ENCODE measurements at regions not wholly inside any gene's neighbourhood (a gene's known extent, or its start where the extent isn't known, plus 50 kb on each side); places are given as distances from the start of the nearest gene placed in this dataset.

DNA sequence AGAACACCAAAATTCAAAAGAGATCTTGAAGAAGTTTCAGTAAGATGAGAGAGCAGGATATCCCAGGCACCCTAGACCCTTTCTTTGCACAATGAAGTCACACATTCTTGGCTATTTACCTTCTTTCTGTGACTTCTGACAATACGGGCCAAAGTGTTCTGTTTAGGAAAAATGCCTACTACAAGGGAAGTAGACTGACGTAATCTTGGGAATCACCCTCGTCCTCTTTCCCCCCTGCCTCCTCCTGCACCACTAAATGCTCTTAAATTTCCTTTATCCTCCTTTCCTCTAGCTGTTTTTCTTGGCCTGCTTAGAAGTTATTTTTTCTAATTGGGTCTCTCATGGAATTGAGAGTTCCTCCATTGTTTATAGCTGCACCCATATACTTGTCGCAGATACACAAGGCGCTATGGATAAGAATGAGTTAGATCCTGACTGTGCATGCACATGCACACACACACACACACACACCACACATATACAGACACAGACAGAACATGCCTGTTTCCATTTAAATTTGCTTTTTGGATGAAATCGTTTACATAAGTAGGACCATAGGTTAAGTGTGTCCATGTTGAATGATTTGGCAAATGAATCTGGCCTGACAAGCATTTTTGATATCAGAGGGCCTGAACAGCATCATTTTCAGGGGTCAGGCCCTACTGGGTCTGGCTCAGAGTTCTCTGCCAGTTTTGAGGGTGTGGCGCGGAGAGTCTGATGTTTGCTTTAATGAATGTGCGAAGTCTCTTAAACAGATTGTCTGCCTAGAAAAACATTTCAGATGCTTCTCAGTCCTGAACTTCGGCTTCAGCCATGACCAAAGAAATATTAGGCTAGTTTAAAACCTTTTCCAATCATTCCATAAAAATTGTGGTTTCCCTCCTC, 131.9 kb upstream of the NT5C1B start:
- no peak for TF ChIP-seq POLR2A (IDR thresholded peaks at IDR 0.05)
- TF ChIP-seq, protein P1, sequence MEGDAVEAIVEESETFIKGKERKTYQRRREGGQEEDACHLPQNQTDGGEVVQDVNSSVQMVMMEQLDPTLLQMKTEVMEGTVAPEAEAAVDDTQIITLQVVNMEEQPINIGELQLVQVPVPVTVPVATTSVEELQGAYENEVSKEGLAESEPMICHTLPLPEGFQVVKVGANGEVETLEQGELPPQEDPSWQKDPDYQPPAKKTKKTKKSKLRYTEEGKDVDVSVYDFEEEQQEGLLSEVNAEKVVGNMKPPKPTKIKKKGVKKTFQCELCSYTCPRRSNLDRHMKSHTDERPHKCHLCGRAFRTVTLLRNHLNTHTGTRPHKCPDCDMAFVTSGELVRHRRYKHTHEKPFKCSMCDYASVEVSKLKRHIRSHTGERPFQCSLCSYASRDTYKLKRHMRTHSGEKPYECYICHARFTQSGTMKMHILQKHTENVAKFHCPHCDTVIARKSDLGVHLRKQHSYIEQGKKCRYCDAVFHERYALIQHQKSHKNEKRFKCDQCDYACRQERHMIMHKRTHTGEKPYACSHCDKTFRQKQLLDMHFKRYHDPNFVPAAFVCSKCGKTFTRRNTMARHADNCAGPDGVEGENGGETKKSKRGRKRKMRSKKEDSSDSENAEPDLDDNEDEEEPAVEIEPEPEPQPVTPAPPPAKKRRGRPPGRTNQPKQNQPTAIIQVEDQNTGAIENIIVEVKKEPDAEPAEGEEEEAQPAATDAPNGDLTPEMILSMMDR (IDR thresholded peaks at IDR 0.05), result no peak
- H3K4me1 ChIP-seq, result no peaks in the 10 kb centered on the region
- no peaks in the 10 kb centered on the region for H3K36me3 ChIP-seq
- intact Hi-C loops (cut with DNase I; ENCODE audit: low total_unique reads), result no loop called here
- no peak overlapping the region for H3K27ac ChIP-seq
- H3K27me3 ChIP-seq, result no peaks in the 10 kb centered on the region
- no peak overlapping the region for H3K4me3 ChIP-seq
- DNase-seq, result no peak
- no peaks in the 10 kb centered on the region for H3K9me3 ChIP-seq

DNA sequence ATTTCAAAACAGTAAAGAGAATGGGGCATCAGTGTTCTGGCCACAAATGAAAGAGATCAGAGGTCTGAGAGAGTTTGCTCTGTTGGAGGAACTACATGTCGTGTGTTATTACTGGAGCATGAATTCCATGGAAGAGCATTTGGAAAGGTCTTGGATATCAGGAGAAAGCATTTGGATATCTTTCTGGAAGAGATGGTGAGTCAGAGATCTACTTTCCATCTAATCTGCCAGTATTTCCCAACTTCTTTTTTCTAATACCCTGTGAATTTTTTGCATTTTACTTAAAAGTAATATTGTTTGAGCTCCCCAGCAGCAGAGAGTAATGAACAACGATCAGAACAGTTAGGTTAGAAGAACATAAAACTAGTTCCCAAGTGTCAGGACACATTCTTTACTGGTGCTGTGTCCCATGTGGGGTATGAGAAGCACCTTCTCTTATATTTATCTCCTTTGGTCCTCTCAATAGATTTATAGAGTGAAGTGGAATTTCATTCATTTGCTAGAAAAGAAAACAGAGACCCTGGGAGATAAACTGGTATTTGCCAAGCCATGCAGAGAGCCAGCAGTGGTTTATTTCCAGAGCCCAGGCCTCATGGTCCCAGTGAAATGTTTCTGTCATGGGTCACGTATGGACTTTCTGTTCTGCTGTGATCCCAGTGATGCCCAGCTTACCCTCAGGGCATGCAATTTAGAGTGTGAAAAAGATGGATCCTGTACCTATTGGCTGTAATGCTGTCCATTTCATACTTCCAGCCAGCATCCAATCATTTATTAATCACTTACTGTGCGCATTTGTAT, 130.8 kb upstream of the NT5C1B start:
- TF ChIP-seq POLR2A (IDR thresholded peaks at IDR 0.05), result no peak
- TF ChIP-seq, protein P1 (IDR thresholded peaks at IDR 0.05), result no peak
- Histone ChIP-seq H3K27me3 (no peaks in the 10 kb centered on the region), H3K9me3 (no peaks in the 10 kb centered on the region), H3K4me1 (no peaks in the 10 kb centered on the region), H3K4me3 (no peak overlapping the region), H3K27ac (no peak overlapping the region), H3K36me3 (no peaks in the 10 kb centered on the region)
- DNase-seq, result no peak
- intact Hi-C loops (cut with DNase I; ENCODE audit: low total_unique reads), result no loop called here

DNA sequence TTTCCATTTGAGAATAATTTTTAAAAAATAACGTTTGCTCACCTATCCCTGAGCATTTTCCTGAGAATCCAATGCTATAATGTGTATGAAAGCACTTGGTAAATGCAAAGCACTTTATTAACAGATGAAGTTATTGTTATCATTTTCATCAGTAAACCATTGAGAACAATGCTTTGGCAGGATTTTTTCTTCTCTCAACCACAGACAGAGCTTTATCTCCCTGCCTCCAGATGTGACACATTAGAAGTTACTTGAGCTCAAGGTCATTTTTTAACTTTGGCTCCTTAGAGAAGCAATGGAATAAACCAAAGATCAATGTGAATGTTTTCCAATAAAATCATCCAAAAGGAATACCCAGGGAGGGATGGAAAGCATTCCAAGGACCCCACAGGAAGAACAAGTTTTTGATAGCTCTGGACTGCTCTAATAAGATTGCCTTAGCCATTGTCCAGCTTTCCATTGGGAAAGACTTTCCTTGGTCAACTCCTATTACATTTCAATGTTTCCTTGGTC, 118.9 kb upstream of the NT5C1B start:
- Histone ChIP-seq H3K27me3 (no peaks in the 10 kb centered on the region), H3K9me3 (no peaks in the 10 kb centered on the region), H3K4me3 (no peak overlapping the region), H3K36me3 (no peaks in the 10 kb centered on the region), H3K4me1 (no peaks in the 10 kb centered on the region), H3K27ac (no peak overlapping the region)
- no peak for DNase-seq
- intact Hi-C loops (cut with DNase I; ENCODE audit: low total_unique reads), result no loop called here
- no peak for TF ChIP-seq POLR2A (IDR thresholded peaks at IDR 0.05)
- TF ChIP-seq, protein P1 (IDR thresholded peaks at IDR 0.05), result no peak

DNA sequence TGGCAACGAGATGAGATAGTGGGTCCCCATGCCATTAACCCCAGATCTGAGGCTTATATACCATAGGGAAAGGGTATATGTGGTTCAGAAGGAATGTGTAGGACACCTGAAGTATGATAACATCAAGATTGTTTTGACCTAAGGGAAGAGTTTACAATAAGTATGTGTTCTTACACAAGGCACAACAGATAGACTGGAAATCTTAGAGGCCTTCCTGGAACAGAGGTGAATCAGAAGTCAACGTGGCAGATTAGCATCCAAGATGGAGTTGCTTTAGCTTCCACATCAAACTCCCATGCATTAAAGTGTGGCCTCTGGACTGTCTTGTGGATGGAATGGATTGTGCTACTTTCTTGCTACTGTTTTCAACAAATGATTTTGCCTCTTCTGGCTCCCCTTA, 116.6 kb upstream of the NT5C1B start:
- Histone ChIP-seq H3K4me3 (no peak overlapping the region), H3K27ac (no peak overlapping the region), H3K36me3 (no peaks in the 10 kb centered on the region), H3K4me1 (no peaks in the 10 kb centered on the region), H3K9me3 (no peaks in the 10 kb centered on the region), H3K27me3 (no peaks in the 10 kb centered on the region)
- intact Hi-C loops (cut with DNase I; ENCODE audit: low total_unique reads), result no loop called here
- no peak for DNase-seq
- TF ChIP-seq POLR2A (IDR thresholded peaks at IDR 0.05), result no peak
- TF ChIP-seq, protein P1 (IDR thresholded peaks at IDR 0.05), result no peak

DNA sequence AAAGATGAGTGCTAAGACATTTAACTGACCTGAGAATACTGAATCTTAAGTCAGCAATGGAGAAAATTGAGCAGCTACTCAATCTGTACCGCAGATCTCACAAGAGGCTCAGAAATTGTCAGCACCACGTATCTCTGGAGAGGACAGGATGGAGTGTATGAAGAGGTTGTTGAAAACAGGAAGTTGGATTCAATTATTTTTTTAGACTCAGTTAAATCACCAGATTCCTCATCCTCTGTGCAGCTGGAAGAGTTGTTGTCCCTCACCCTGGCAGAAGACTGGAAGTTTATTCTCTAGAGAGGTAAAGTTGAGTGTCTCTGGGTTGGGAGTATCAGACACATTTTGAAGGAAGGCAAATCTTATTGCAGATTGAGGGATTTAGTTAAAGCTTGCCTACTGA, 114.9 kb upstream of the NT5C1B start:
- no peak for TF ChIP-seq POLR2A (IDR thresholded peaks at IDR 0.05)
- TF ChIP-seq, protein P1 (IDR thresholded peaks at IDR 0.05), result no peak
- H3K36me3 ChIP-seq, result no peaks in the 10 kb centered on the region
- H3K27ac ChIP-seq, result no peak overlapping the region
- intact Hi-C loops (cut with DNase I; ENCODE audit: low total_unique reads), result no loop called here
- no peaks in the 10 kb centered on the region for H3K9me3 ChIP-seq
- H3K4me3 ChIP-seq, result no peak overlapping the region
- no peaks in the 10 kb centered on the region for H3K27me3 ChIP-seq
- DNase-seq, result no peak
- H3K4me1 ChIP-seq, result no peaks in the 10 kb centered on the region
